GM18517 (cell line): ENCODE measurements at regions not wholly inside any gene's neighbourhood (a gene's known extent, or its start where the extent isn't known, plus 50 kb on each side); places are given as distances from the start of the nearest gene placed in this dataset.

Experiments
- ATAC-seq: cut with Tn5 transposase; IDR thresholded peaks from one replicate; pipeline ENCODE4 v1.9.1; 2021; ENCODE audit warnings: mild to moderate bottlenecking, moderate library complexity; ENCODE audit not compliant: unreplicated experiment

DNA sequence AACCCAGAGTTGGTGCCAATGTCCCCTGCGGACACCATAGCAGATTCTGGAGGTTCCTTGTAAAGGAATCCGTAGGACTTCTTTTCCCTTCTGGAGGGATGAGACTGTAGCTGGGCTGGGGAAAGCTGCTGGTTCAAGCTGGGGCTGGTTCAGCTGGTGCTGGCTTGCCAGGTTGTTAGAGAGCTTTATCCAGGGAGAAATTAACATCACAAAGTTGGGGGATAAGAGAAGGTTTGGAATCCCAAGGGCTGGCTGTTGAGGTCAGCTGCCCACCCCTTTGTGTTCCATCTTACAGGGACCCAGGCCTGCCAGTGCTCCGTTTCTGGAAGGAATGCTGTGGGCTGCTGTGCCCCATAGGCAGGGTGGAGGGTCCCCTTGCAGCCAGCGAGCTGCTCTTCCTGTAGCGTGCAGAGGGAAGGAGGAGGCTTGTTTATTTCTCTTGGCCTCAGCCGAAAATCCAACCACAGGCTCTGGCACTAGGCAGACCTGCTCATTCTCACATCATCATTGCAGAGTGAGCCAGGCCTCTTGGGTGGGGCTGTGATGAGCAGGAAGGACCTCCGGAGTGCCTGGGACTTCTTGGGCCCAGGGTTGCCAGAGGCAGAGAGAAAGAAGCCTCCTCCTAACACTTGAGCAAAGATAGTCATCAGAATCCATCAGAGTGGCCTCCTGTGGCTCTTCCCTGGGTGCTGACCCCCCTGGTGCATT, 251.1 kb downstream of the SEC14L1 start:
- ATAC-seq, result no peak

DNA sequence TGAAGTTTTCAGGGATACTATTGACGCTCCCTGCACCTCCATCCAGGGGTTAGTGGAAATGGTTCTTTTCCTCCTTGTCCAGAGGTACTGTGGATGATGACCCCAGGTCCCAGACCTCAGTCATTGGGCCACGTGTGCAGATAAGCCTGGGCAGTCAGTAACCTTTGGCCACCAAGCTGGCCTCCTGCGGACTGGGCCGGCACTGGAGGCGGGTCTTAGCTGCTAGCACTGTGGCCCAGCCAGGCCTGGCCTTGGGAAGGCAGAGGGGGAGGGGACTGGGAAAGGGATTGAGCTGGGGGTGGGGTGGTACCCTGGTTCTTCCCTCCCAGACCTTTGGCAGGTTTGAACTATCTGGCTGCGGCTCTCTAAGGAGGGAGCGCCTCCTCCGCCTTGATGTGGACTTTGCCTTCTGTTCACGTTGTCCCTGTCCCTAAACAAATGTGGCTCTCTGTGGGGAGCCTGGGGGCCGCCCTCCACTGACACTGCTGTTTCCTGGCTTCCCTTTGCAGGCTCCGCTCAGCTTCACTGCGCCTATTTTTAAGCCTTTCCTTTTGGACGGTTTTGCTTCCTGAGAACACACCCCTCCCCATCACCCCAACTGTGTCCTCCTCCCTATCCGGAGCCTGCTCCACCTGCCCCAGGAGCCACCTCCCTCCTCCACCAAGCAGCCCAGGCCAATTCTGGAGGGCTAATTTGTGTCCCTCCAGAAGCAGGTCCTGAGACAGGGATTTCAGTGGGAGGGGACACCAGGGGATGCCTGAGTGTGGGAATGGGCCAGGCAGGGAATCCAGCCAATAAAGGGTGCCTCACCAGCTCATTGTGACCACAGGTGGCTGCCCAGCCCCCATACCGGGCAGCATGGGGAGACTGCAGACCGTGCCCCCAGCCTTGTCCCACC, 251.9 kb downstream of the SEC14L1 start:
- ATAC-seq, result no peak

DNA sequence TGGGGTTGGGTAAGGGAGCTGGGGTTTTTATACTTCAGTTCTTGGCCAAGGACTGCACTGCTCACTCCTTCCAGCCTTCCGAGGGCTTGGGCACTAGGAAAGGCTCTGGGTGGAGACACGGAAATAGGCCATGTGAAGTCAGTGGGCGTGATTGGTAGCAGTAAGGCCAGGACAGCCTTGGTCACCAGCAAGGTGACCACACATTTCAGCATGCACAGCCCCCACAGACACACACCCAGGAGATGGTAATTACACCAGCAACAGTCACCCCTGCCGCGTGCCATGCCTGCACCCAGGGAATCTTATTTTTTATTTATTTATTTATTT, 252.5 kb downstream of the SEC14L1 start:
- ATAC-seq, result no peak

DNA sequence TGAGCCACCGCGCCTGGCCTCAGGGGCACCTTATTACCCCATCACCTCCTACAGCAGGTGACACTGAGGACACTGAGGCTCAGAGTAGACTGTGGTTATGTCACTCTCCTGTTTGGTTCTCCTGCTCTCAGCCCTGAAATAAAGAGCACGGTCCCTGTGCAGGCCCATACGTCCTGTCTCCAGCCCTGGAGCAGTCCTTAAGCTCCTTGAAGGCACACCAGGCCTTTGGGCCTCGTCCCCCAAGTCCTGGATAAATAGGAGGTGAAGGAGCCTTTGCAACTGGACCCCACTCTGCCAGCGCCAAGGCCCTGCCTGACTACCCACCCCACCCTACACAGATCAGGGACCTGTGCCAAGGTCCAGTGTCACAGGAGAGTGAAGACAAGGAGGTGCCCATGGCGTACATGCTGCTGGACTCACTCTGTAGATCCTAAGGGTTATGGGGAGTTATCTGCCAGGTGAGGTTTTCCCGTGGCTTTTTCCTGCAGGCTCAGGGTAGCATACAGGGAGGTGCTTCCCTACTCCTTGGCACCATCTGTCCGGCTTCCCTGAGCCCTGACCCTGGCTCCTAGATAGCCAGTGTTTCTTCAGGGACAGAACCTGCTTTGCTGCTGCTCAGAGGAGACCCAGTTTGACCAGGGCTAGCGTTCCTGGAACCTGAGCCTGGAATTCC, 253.2 kb downstream of the SEC14L1 start:
- ATAC-seq, result no peak

DNA sequence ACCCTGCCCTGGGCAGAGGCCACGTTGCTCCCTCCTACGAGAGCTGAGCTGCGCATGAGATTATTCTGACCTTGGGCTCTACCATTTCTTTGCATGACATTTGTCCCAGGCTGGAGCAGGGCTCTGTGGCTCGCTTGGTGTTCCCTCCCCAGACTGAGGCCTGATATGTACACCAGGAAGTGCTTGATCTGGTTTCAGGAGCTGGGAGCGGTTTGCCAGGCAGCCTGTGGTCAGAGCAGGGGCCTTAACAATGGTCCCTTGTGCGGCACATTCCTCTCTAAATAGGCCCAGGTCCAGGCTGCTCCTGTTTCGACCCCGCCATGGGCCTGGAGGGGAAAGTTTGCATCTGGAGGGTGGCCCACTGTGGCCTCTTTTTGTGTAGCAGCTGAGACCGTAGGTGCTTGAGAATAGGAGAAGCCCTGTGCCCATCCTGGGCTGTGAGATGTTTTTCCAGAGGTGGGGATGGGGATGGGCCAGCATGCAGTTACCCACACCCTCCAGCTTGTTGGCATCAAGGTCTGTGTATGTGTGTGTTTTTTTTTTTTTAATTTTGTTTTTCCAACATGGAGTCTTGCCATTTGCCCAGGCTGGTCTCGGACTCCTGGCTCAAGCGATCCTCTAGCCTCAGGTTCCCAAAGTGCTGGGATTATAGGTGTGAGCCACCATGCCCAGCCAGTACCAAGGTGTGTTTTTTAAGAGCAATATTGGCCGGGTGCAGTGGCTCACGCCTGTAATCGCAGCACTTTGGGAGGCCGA, 253.9 kb downstream of the SEC14L1 start:
- no peak for ATAC-seq

DNA sequence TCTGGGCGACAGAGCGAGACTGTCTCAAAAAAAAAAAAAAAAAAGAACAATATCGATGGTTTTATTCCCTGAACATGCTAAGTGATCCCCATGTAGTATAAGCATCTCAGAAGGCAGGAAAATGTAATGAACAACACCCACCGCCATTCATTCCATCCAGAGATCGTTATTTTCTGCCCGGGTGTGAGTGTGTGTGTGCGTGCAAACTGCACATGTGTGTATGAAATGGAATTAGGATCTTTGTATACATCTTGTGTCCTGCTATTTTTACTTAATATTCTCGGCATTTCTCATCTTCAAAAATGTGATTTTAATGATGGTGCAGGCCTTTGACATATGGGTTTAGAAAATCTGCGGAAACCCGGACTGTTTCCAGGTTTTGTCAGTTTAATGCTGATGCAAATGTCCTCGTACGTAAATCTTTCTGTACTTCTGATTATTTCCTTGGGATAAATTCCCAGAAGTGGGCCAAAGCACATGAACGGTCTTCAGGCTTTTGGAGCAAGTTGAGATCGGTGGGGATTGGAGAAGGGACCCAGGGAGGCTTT, 254.8 kb downstream of the SEC14L1 start:
- no peak for ATAC-seq

DNA sequence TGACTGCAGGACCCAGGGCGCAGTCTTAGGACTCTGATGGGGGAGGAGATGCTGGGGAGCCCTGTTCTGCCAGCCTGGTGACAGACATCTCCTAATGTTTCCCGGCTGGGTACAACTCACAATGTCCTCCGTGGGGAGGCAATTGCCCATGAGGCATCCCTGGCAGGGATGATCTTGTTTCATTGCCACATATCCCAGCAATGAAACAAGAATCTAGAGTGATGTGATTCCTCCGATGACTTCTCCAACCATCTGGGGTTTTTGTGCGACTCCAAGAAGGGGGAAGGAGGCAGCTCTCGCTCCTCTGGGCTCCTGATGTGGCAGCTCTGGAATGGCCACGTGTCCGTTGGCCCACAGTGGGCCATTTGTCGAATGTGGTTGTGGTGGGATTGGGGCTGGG, 255.8 kb downstream of the SEC14L1 start:
- no peak for ATAC-seq

DNA sequence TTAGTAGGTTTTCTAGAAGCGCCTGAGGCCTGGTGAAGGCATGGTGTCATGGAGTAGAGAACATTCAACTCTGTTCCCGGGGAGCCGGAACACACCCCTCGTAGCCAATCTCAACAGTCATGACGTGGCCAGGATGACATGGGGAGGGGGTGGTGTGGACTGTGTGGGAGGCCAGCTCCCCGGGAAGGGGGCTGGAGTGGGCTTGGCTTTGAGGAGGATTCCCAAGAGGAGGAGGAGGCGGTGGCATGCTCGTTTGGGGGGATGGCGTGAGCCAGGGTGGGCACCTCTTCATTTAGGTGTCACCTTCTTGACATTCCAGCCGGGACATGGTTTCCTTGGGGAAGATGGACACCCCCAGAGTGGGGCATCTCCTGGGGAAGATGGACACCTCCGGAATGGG, 257.5 kb downstream of the SEC14L1 start:
- ATAC-seq, result no peak

DNA sequence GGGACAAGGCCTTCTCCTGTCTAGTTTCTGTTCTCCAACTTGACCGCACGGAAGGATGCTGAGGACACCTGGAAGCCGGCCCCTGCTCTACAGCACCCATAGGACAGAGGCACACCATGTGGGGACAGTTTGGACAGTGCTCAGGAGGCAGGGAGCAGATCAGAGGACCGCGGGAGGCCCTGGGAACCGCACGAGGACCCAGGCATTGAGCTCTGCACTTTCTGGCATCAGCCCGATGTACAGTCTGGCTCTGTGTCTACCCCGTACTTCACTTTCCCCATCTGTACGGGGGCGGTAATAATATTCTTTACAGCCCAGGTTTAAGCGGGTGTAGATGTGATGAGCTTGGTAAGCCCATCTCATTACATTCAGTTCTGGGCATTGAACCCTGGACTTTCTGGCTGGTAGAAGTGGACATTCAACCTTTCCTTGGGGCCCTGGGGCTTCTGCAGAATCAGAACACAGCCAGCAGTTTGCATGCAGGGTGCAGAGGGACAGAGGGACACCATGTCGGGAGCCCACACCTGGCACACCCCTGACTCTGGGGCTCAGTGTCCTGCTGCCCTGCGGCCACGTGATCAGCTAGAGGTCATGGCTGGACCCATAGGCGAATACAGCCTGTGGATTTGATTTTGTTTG, 258.7 kb downstream of the SEC14L1 start:
- ATAC-seq, result no peak

DNA sequence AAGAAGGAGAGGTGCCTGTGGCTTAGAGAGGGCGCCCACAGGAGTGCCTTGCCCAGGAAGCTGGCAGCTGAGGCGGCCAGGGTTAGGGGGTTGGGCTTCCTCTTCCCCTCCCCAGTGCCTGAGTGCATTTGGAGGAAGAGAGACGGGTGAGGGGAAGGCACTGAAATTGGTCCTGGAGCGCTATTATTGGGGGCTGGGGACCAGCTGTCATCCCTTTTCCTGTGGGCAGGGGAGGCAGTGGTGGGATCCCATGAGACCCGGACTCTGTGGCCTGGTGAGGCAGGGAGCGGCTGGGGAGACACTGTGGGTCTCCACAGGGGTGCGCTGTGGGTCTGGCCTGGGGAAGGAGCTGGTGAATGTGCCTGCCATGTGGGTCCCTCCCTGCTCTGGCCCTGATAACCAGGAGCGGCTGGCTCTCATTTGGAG, 259.7 kb downstream of the SEC14L1 start:
- no peak for ATAC-seq

DNA sequence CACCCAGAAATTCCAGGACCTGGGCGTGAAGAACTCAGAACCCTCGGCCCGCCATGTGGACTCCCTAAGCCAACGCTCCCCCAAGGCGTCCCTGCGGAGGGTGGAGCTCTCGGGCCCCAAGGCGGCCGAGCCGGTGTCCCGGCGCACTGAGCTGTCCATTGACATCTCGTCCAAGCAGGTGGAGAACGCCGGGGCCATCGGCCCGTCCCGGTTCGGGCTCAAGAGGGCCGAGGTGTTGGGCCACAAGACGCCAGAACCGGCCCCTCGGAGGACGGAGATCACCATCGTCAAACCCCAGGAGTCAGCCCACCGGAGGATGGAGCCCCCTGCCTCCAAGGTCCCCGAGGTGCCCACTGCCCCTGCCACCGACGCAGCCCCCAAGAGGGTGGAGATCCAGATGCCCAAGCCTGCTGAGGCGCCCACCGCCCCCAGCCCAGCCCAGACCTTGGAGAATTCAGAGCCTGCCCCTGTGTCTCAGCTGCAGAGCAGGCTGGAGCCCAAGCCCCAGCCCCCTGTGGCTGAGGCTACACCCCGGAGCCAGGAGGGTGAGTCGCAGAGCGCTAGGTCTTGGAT, 261.5 kb downstream of the SEC14L1 start:
- no peak for ATAC-seq

DNA sequence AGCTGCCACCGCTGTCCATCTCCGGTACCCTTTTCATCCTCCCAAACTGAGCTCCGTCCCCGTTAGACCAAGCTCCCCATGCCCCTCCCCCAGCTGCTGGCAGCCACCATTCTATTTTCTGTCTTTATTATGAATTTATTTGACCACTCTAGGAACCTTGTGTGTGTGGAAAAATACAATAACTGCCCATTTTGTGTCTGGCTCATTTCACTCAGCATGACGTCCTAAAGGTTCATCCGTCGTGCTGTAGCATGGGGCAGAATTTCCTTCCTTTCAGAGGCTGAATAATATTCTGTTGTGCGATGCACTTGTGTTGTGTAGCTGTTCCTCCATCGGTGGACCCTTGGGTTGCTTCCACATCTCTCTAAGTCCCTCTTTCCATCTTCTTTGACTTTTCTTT, 263.1 kb downstream of the SEC14L1 start:
- no peak for ATAC-seq

DNA sequence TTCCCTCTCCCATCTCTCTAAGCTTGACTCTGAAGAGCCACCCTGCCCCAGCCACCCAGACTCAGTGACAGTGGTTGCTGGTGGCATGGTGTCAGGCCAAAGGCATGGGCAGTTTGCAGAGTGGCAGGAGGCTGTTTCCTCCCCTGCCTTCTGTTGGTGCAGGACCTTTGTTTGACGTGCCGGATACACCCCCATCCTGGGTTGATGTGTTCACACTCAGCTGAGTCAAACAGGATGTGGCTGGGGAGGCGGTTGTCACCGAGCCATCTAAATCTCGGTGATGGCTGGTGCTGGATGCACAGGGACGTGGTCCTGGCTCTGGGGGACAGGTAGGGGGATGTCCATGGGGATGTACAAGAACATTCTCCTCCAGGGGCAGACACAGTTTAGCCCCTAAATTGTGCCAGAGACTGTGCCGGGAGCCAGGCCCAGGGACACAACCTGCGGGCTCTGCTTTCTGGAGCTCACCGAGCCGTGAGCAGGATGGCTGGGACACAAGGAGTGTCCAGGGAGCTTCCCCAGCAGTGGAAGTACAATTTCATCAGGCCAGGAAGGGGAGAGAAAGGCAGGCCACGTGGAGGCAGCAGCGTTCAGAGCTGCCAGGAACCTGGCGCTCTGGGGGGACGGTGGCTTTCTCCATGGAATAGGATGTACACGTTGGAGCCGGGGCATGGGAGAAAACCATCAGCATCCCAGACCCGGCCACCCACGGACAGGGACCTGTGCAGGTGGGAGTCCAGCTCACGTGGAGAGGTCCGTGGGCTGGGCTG, 264.2 kb downstream of the SEC14L1 start:
- ATAC-seq, result peak; percentile 74

DNA sequence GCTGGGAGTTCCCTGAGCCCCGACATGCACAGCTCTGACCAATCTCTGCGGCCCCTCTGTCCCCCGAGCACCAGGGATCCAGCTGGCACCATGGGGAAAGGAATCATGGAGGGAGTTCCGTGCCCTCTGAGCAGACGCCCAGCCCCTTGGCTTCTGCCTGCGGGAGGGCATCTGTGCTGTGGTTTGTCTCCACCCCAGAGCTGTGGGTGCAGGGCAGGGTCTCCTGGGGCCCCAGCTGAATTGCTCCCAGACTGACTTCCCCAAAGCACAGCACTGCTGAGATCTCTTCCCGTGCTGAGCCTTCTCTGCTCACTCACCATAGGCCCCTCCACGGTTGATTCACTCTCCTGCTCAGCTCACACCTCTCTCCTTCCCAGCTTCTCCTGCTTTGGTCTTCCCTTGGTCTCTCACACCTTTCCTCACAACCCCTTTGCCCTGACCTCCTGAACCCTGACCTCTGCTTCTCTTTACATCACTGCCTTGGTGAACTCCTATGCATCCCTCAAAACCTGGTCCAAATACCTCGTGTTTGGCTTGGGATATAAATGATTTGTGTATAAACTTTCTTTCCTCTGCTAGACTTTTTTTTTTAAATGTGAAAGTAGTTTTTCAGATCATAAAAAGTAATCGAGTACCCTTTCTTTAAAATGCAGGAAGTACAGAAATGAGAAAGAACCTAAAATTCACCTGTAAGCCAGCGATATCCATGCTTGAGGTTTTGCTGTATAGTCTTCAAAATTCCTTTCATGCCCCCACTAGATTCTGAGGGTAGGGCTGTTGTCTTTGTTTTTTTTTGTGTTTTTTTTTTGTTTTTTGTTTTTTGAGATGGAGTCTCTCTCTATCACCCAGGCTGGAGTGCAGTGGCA, 265.3 kb downstream of the SEC14L1 start:
- ATAC-seq, result no peak

DNA sequence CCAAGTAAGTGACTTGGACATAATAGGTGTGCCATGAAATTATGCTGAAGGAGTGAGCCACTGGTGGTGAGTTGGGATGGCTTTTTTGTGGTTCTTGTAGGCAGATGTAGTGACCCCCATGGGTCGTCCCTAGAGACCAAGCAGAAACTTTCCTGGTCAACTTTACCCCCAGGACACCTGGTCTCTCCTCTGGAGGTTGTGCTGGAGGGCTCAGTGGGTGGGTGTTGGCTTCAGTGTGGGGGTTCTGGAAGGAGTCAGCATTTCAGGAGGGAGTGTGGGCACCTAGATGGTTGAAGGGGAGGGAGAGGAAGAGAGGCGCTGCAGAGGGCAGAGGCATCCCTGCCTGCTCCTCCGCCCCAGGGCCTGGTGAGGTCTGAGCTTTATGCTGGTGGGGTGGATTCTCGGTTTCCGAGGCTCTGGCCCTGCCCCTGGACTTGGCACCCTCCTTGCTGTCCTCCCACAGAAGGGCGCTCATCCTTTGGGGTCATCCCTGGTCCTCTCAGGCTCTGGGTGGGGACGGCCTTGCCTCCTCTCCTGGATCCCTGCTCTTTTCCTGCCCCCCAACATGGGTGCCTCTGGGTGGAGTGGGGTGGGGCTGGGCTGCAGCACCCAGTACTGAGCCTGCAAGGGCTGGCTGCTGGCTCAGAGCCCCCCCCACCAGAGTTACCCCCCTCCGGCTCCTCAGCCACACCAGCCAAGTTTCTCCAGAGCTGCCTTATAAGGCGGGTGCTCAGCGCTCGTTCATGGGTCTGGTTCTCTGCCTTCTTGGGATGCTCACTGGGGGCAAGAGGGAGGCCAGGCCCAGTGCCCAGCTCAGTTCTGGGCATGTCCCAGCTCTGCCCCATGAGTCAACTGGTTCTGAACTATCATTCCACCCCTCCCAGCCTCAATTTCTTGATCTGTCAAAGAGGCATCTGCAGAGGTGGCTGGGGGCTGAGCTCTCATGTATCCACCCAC, 266.8 kb downstream of the SEC14L1 start:
- ATAC-seq, result no peak

DNA sequence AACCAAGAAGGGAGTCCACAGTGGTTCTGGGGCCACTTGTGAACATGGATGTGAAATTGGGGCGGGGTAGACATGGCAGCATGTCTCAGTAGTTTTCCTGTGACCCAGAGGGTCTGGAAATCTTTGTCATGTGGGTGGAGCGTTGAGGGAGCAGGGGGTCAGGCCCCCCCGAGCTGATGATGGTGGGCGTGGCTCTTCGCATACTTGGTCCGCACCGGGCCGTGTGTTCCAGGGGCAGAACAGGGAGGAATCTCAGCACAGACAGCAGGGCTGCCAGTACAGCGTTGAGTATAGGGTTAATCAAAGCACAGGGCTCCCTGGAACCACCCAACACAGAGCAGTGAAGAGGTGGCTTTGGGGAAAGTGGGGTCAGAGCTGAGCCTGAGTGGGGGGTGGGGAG, 267.5 kb downstream of the SEC14L1 start:
- no peak for ATAC-seq
